PC-3 (cell line): ENCODE measurements at regions not wholly inside any gene's neighbourhood (a gene's known extent, or its start where the extent isn't known, plus 50 kb on each side); places are given as distances from the start of the nearest gene placed in this dataset.

ENCODE experiments used
- ATAC-seq: fragments of 200-7000 bp; cut with Tn5 transposase; 2 replicates; pipeline ENCODE4 v1.9.1; 2020; ENCODE audit warnings: mild to moderate bottlenecking, moderate library complexity
- BruUV-seq: library from RNA; stranded (reverse); fragments of 400-500 nt; replicated peaks from 2 replicates; lab custom pipeline; 2021; lab: Mats Ljungman, UMichigan
- CTCF ChIA-PET: fragments of 300-600 bp; sonication (Branson Sonifier 250); formaldehyde crosslinking; loops from one replicate; lab custom pipeline; 2022; ENCODE audit warnings: antibody characterized with exemption; lab: Charles Lee
- POLR2A ChIA-PET: fragments of 300-600 bp; sonication (Branson Sonifier 250); formaldehyde crosslinking; loops from one replicate; lab custom pipeline; 2022; ENCODE audit warnings: antibody characterized with exemption; ENCODE audit not compliant: unreplicated experiment; lab: Charles Lee
- DNase-seq: peaks from one replicate; pipeline ENCODE4 v3.0.0-alpha.2; 2015
- H2AFZ ChIP-seq: fragments of 300-600 bp; sonication (generic); 2 replicates; pipeline ENCODE4 v1.6.0; 2016; ENCODE audit warnings: antibody characterized with exemption, low read length
- H3F3A ChIP-seq: fragments of 300-600 bp; sonication (generic); one replicate; pipeline ENCODE4 v1.6.0; 2017; ENCODE audit warnings: antibody characterized with exemption, low read length, control low read depth, mild to moderate bottlenecking; ENCODE audit not compliant: unreplicated experiment
- H3K27ac ChIP-seq: fragments of 300-600 bp; sonication (generic); 2 replicates; pipeline ENCODE4 v1.5.1; 2016; ENCODE audit warnings: mild to moderate bottlenecking, low read length
- H3K27me3 ChIP-seq: fragments of 300-600 bp; sonication (generic); 2 replicates; pipeline ENCODE4 v1.6.1; 2016; ENCODE audit warnings: low read length, mixed read lengths
- H3K36me3 ChIP-seq: fragments of 300-600 bp; sonication (generic); 2 replicates; pipeline ENCODE4 v1.6.1; 2016; ENCODE audit warnings: low read depth, mixed run types, low read length, mixed read lengths
- H3K4me1 ChIP-seq: fragments of 300-600 bp; sonication (generic); 2 replicates; pipeline ENCODE4 v1.5.1; 2016; ENCODE audit warnings: low read length; ENCODE audit not compliant: insufficient read depth
- H3K4me2 ChIP-seq: fragments of 300-600 bp; sonication (generic); 2 replicates; pipeline ENCODE4 v1.6.0; 2016; ENCODE audit warnings: low read length
- H3K4me3 ChIP-seq: fragments of 300-600 bp; sonication (generic); 2 replicates; pipeline ENCODE4 v1.5.1; 2016; ENCODE audit warnings: mild to moderate bottlenecking, low read length, mixed read lengths
- H3K79me2 ChIP-seq: fragments of 300-600 bp; sonication (generic); 2 replicates; pipeline ENCODE4 v1.6.1; 2017; ENCODE audit warnings: low read length, mixed read lengths
- H3K9ac ChIP-seq: fragments of 300-600 bp; sonication (generic); 2 replicates; pipeline ENCODE4 v1.6.0; 2016; ENCODE audit warnings: mild to moderate bottlenecking, low read length
- H3K9me2 ChIP-seq: fragments of 300-600 bp; sonication (generic); replicated peaks from 2 replicates; pipeline ENCODE4 v1.6.1; 2016; ENCODE audit warnings: mixed run types, low read length, mixed read lengths
- H3K9me3 ChIP-seq: fragments of 300-600 bp; sonication (generic); 2 replicates; pipeline ENCODE4 v1.6.1; 2016; ENCODE audit warnings: low read length, mixed read lengths
- H4K20me1 ChIP-seq: fragments of 300-600 bp; sonication (generic); 2 replicates; pipeline ENCODE4 v1.6.1; 2016; ENCODE audit warnings: low read length, mixed read lengths
- CTCF ChIP-seq: fragments of 300-600 bp; sonication (generic); conservative IDR thresholded peaks from 2 replicates; pipeline ENCODE4 v1.5.1; 2017; ENCODE audit warnings: antibody characterized with exemption, low read depth, mild to moderate bottlenecking, low read length
- EZH2 ChIP-seq: fragments of 300-600 bp; sonication (generic); IDR thresholded peaks from one replicate; pipeline ENCODE4 v1.6.1; 2017; ENCODE audit warnings: antibody characterized with exemption, mild to moderate bottlenecking, low read length; ENCODE audit not compliant: unreplicated experiment
- EZH2phosphoT487 ChIP-seq: fragments of 300-600 bp; sonication (generic); IDR thresholded peaks from 2 replicates; pipeline ENCODE4 v1.6.1; 2018; ENCODE audit warnings: mild to moderate bottlenecking, antibody characterized with exemption, low read length, borderline replicate concordance
- intact Hi-C: fragments of 100-400 bp; cut with micrococcal nuclease; formaldehyde crosslinking; loops from 2 replicates; pipeline ENCODE4 v1.9.0; 2023

DNA sequence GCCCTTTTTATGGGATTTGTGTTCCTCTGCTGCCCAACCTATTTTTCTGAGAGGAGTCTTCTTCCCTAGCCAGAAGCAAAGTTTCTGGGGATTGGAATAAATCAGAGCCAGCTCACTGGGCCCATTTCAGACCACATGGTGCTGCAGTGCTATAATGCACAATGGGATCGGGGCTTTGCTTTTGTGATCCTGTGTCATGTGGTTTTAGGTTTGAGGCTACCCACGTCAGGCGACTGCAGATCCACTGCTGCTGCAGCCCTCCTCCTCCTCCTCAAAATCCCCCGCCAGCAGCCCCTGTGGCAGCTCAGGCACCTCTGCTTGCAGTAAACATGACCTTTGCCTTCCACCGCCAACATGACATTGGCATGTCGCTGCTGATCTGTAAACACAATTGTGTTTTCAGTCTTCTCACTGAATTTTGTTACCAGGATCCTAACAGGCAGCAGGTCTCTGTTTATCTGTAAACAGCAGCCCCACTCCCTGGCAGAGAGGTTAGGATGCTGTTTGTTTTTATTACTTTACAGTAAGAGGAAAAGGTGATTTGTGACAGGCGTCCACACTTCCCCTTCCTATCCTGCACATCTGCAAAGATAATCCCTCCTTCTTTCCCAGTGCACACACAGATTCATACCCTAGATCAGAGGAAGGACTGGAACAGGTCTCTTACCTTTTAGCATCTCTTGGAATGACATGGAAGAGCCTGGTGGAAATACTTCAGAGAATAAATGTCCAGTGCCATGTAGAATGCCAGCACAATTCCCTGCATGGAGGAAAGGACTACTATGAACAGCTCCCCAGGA lies 130.8 kb downstream of the FOXI3 start:
- no peaks in the 10 kb centered on the region for H3K9me3 ChIP-seq
- peaks cover 70% of the 10 kb centered on the region for H3K27me3 ChIP-seq
- H3K79me2 ChIP-seq, result no peaks in the 10 kb centered on the region
- H3K9ac ChIP-seq, result no peak overlapping the region
- BruUV-seq, result no TSS peak
- H4K20me1 ChIP-seq, result no peaks in the 10 kb centered on the region
- no peak for TF ChIP-seq EZH2phosphoT487
- no peak for TF ChIP-seq CTCF
- no peak for TF ChIP-seq EZH2
- intact Hi-C loops, result no loop called here
- no peaks in the 10 kb centered on the region for H3K36me3 ChIP-seq
- no peak overlapping the region for H2AFZ ChIP-seq
- no peaks in the 10 kb centered on the region for H3K4me1 ChIP-seq
- no peaks in the 10 kb centered on the region for H3F3A ChIP-seq
- H3K4me3 ChIP-seq, result no peak overlapping the region
- DNase-seq (no peak), ATAC-seq (no peak)
- ChIA-PET CTCF (no interaction called here), POLR2A (no interaction called here)
- no peak overlapping the region for H3K27ac ChIP-seq
- H3K9me2 ChIP-seq, result no peaks in the 10 kb centered on the region
- no peak overlapping the region for H3K4me2 ChIP-seq

GRCh38 chr2:88320076-88320773 lies 132.3 kb downstream of the FOXI3 start:
- ATAC-seq, result no peak

More at GRCh38 chr2:88320076-88320773, 132.3 kb downstream of the FOXI3 start:
- Histone ChIP-seq H3K9ac (no peak overlapping the region), H3K4me2 (no peak overlapping the region), H3K4me1 (no peaks in the 10 kb centered on the region), H3K9me2 (no peaks in the 10 kb centered on the region), H3F3A (no peaks in the 10 kb centered on the region), H3K9me3 (no peaks in the 10 kb centered on the region), H2AFZ (no peak overlapping the region), H3K79me2 (no peaks in the 10 kb centered on the region), H3K27ac (no peak overlapping the region), H4K20me1 (no peaks in the 10 kb centered on the region), H3K36me3 (no peaks in the 10 kb centered on the region), H3K4me3 (no peak overlapping the region), H3K27me3 (peaks cover 68% of the 10 kb centered on the region)
- no TSS peak for BruUV-seq
- ChIA-PET CTCF (no interaction called here), POLR2A (no interaction called here)
- intact Hi-C loops, result no loop called here
- DNase-seq, result no peak
- TF ChIP-seq EZH2phosphoT487, result no peak
- no peak for TF ChIP-seq EZH2
- no peak for TF ChIP-seq CTCF
